ENCODE measurements at regions not wholly inside any gene's neighbourhood (a gene's known extent, or its start where the extent isn't known, plus 50 kb on each side); places are given as distances from the start of the nearest gene placed in this dataset.

GRCh38 chr7:84801396-84801795 lies 385.5 kb downstream of the SEMA3D start:
- no peak overlapping the region for H3K4me3 ChIP-seq (ENCODE audit: low read depth, low read length)
- no peak for DNase-seq (ENCODE audit: low read depth)
- TF ChIP-seq CTCF (IDR thresholded peaks at IDR 0.05; ENCODE audit: insufficient read depth, low read depth, low read length) = no peak

- DNase-seq (ENCODE audit: low read depth) = no peak
- no peak overlapping the region for H3K4me3 ChIP-seq (ENCODE audit: low read depth, low read length)
- TF ChIP-seq CTCF (IDR thresholded peaks at IDR 0.05; ENCODE audit: insufficient read depth, low read depth, low read length) = no peak
These were observed 386.0 kb downstream of the SEMA3D start for GRCh38 chr7:84800846-84801245.

GRCh38 chr7:84799106-84799505 lies 387.8 kb downstream of the SEMA3D start:
- H3K4me3 ChIP-seq (ENCODE audit: low read depth, low read length) = no peak overlapping the region
- no peak for TF ChIP-seq CTCF (IDR thresholded peaks at IDR 0.05; ENCODE audit: insufficient read depth, low read depth, low read length)
- DNase-seq (ENCODE audit: low read depth) = no peak

- TF ChIP-seq CTCF (IDR thresholded peaks at IDR 0.05; ENCODE audit: insufficient read depth, low read depth, low read length) = no peak
- H3K4me3 ChIP-seq (ENCODE audit: low read depth, low read length) = no peak overlapping the region
- peak; percentile 3 for DNase-seq (ENCODE audit: low read depth)
These were observed 394.5 kb downstream of the SEMA3D start for GRCh38 chr7:84792231-84792893.

- peak; percentile 78 for DNase-seq (ENCODE audit: low read depth)
These were observed 396.0 kb downstream of the SEMA3D start for GRCh38 chr7:84790882-84791281.

GRCh38 chr7:84786073-84786472 lies 400.8 kb downstream of the SEMA3D start:
- H3K4me3 ChIP-seq (ENCODE audit: low read depth, low read length) = no peak overlapping the region
- no peak for TF ChIP-seq CTCF (IDR thresholded peaks at IDR 0.05; ENCODE audit: insufficient read depth, low read depth, low read length)
- no peak for DNase-seq (ENCODE audit: low read depth)

More at GRCh38 chr7:84790882-84791281, 396.0 kb downstream of the SEMA3D start:
- TF ChIP-seq CTCF (IDR thresholded peaks at IDR 0.05; ENCODE audit: insufficient read depth, low read depth, low read length) = no peak
- H3K4me3 ChIP-seq (ENCODE audit: low read depth, low read length) = no peak overlapping the region

GRCh38 chr7:84784450-84784849 lies 402.4 kb downstream of the SEMA3D start:
- no peak for TF ChIP-seq CTCF (IDR thresholded peaks at IDR 0.05; ENCODE audit: insufficient read depth, low read depth, low read length)
- no peak for DNase-seq (ENCODE audit: low read depth)
- no peak overlapping the region for H3K4me3 ChIP-seq (ENCODE audit: low read depth, low read length)

All from fibroblast of villous mesenchyme (primary cell).